Suppressor macrophage treated with lipopolysaccharide for 4 hours (primary cell): ENCODE measurements at regions not wholly inside any gene's neighbourhood (a gene's known extent, or its start where the extent isn't known, plus 50 kb on each side); places are given as distances from the start of the nearest gene placed in this dataset.
"Not testable (repeated sequence)": the region's sequence is repeated elsewhere in the genome, so short reads cannot be mapped to it uniquely, and the experiment has no call there.

Source experiments
- DNase-seq: peaks from one replicate; pipeline ENCODE4 v3.0.0-alpha.2; 2020

DNA sequence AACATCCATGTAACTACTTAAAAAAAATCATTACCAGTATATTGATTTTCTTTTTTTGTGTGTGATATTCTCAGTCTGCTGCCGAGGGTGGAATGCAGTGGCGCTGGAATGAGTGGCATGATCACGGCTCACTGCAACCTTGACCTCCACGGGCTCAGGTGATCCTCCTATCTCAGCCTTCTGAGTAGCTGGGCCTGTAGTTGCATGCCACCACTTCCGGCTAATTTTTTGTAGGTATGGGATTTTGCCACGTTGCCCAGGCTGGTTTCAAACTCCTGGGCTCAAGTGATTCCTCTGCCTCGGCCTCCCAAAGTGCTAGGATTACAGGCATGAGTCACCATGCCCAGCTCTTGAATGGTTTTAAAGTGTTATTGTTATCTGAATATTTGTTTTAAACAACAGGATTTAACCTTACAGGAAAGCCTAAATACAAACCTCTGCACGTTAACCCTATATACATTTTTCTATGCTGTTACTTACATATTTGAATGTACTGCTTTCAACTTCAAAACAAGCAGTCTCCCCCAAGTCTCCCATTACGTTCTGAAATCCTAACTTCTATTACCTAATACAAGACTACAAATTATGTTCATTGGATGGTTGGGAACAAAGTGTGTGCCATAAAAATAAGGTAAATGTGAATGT lies 61.7 kb downstream of the KPNA2 start:
- DNase-seq: no peak

DNA sequence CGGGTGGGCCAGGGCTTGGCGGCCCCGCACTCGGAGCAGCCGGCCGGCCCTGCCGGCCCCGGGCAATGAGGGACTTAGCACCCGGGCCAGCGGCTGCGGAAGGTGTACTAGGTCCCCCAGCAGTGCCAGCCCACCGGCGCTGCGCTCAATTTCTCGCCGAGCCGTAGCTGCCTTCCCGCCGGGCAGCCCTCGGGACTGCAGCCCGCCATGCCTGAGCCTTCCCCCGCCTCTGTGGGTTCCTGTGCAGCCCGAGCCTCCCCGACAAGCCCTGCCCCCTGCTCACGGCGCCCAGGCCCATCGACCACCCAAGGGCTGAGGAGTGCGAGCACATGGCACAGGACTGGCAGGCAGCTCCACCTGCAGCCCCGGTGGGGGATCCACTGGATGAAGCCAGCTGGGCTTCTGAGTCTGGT lies 63.8 kb downstream of the KPNA2 start:
- DNase-seq: not testable (repeated sequence)

DNA sequence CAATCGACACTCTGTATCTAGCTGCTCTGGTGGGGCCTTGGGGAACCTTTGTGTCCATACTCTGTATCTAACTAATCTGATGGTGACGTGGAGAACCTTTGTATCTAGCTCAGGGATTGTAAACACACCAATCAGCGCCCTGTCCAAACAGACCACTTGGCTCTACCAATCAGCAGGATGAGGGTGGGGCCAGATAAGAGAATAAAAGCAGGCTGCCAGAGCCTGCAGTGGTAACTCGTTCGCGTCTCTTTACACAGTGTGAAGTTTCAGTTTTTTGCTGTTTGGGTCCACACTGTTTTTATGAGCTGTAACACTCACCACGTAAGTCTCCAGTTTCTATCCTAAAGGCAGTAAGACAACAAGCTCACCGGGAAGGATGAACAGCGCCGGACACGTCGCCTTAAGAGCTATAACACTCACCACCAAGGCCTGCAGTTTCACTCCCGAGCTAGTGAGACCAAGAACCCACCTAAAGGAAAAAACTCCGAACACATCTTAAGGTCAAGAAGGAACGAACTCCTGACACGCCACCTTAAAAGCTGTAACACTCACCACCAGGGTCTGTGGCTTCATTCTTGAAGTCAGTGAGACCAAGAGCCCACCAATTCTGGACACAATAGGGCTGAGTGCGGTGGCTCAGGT lies 64.6 kb downstream of the KPNA2 start:
- no peak for DNase-seq

DNA sequence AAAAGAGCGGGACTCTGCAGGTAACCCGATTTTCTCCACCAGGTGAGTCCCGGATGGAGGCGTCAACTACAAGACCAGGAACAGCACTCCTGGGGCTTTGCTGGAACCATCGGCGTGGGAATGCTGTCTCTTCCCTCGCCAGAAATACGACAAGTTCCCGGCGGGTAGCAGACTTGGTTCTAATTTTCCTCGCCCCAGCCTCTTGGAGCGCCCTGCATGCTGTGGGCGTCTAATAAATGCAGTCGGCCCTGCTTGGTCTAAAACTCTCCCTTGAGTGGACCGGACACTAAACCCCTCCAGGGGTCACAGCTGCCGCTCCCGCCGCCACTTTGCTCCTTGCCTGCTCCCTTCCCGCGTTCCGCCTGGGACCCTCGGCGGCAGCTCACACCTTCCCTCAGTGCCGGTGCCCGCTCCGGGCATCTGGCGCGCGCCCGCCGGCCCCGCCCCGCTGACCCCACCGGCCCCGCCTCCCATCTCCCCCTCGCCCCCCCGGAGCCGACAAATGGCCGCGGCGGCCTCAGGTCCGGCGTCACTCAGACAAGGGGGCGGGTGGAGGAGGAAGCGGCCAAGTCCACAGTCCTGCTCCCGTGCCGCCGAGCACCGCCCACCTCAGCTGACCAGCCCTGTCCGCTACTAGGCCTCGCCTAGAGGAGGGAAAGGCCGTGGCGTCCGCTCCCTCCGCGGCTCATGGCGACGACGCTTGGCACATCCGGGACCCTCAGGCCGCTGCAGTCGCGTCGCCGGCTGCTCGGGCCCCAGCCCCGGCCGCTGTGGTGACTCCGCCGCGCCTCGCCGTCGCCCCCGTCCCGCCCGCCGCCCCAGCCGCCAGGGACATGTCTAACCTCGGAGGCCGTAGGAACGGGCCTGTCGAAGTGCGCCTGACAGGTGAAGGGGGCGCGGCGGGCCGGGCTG lies 65.8 kb downstream of the KPNA2 start:
- peak; percentile 97 for DNase-seq

DNA sequence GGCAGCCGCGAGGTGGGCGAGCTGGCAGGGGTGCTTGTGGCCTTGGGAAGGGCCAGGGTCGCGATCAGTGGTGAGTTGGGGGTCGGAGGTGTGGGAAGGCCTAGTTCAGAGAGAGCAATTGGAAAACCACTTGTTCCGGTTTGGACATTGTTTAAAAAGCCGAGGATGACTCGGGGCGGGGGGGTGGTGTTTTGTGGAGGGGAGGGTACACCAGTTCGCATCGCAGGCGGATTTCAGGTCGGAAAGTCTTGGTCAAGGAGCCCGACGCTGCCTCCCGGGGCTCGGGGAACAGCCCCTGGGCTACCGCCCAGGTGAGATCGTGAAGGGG lies 66.4 kb downstream of the KPNA2 start:
- DNase-seq: no peak

DNA sequence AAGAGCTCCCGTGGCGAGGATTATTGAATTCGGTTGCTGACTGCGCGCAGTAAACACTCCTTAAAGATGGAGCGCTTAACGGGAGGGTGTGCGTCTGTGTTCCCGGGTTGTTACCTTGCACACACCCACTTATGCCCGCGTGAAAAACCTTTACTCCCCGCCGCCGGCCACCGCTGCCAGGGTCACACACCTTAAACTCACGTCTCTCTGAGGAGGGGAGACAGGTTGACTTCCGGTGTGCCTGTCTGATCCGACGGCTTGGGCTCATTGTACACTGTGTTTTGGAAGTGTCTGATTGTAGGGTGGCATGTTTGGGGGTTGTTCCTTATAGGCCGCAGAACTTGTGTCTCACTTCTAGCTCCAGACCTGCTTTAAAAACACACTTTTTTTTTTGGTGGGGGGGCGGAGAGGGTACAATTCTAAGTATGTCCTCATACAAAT lies 66.8 kb downstream of the KPNA2 start:
- no peak for DNase-seq

DNA sequence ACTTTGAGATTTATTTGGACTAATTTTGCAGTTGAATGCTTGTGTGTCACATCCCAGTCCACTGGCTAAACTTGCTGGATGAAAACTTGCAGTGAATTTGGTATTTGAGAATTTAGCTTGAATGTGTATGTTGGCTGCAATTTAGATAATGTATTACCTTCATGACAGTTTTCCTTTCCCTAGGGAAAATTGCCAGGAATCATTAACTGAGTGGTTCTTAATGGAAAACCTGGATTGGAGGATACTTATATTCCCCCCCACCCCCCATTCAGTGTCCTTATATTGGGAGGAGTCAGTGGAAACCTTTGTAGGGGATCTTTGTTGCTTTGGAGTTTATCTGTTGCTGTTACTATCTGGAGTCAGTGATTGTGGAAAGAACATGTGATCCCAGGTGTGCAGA lies 67.6 kb downstream of the KPNA2 start:
- no peak for DNase-seq

DNA sequence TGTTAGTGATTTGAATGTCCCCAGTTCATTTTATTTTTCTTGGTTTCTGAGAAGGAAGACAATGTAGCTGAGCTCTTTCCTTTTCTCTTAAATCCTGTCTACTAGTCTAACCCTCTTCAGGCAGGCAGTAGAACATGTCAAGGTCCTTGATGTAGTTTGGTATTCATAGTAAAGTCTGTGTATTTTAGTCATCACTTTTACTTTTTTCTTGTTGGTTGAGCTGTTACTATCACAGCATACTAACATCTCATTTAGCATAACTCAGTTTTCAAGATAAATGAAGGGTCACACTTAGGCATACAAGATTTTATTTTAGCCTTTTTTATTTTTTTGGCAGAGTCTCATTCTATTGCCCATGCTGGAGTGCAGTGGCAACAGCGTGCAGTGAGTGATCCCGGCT lies 70.5 kb downstream of the KPNA2 start:
- DNase-seq: no peak

DNA sequence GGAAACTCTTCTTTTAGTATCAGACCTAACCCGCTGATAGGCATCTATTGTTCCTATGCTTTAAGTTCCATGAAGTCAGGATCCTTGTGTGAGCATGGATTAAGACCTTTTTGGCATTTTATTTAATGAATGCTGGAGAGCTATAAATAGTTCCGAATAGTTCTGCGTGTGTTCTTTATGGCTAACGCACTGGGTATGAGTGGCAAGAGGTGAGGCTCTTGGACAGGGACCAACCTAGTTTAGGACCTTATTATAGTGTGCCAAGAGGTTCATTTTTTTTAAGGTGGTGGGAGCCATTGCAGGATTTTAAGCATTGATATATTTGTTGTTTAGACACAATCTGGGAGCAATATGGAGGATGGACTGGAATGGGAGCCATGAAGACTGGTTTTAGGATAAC lies 71.8 kb downstream of the KPNA2 start:
- DNase-seq: no peak

DNA sequence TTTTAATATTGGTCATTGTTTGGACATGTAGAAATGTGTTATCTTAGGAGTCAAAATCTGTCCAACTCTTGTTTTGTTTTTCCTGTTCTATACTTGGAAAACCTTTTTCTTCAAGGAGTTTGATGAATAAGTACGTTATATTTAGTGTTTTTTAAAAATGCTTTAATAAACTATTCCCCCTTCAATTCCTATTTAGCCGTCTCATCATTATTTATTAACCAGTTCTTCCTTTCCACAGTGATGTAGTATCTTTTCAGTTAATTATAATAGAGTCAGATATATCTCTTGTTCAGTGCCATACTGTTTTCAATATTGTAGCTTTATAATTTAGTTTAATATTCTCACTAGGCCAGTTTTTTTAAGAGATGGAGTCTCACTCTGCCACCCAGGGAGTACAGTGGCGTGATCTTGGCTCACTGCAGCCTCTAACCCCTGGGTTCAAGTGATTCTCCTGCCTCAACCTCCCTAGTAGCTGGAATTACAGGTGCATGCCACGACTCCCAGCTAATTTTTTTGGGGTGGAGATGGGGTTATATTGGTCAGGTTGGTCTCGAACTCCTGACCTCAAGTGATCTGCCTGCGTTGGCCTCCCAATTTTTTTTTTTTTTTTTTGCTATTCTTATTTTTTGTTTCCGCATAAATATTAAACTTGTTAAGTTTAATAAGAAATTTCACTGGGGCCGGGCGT lies 72.9 kb downstream of the KPNA2 start:
- DNase-seq: no peak

DNA sequence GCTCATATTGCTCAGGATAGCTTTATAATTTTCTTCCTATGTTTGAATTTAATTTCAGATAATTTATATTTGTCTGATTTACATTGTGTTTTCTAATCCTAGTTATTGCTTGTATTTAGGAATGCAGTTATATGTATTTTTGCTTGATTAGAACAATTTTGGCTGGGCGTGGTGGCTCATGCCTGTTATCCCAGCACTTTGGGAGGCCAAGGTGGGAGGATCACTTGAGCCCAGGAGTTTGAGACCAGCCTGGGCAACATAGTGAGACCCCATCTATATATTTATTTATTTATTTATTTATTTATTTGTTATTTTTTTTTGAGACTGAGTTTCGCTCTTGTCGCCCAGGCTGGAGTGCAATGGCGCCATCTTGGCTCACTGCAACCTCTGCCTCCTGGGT lies 73.9 kb downstream of the KPNA2 start:
- DNase-seq: not testable (repeated sequence)

DNA sequence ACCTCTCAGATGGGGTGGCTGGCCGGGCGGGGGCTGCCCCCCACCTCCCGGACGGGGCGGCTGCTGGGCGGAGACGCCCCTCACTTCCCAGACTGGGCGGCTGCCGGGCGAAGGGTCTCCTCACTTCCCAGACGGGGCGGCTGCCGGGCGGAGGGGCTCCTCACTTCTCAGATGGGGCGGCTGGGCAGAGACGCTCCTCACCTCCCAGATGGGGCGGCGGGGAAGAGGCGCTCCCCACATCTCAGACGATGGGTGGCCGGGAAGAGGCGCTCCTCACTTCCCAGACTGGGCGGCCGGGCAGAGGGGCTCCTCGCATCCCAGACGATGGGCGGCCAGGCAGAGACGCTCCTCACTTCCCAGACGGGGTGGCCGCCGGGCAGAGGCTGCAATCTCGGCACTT lies 80.7 kb downstream of the KPNA2 start:
- not testable (repeated sequence) for DNase-seq

DNA sequence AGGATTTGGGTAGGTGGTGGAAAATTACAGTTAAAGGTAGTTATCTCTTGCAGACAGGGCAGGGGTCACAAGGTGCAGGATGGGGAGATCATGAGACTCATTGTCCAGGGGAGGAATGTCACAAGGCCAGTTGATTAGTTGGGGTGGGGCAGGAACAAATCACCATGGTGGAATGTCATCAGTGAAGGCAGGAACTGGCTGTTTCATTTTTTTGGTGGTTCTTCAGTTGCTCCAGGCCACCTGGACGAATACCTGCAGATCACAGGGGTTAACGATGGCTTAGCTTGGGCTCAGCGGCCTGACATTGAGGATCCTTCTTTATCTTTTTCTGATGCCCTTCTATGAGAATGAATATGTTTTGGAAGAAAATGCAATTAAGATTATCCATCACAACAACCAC lies 87.1 kb downstream of the KPNA2 start:
- DNase-seq: no peak

DNA sequence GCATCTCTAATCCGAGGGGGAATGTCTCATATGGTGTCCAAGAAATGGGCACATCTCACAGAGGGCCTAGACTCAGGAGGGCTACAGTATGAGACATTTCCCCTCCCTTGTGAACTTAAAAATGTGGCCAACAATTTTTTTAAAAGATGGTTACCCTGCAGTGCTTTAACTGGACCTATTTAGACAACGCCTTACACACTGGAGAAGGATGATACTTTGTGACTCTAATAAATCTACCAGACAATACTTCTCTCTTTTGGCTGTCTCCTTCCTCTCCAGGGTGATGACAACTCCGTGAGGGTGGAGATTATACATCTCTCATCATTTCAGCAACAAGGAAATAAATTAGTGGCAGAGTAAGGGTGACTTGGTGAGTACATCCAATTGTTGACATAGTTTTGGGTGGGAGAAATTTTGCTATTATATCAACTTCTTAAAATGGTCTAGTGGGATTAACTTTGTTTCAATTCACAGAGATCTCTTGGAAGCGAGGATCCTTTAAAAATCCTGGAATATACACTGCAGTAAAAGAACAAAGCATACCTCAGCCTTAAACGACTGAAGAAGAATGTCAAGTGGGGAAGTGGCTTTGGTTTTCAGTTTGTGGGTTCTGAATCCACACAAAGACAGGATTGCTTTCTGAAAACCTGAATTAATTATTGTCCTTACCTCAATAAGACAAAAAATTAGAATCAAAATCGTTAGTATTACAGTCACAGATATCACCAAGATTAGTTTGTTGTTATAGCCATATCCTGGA lies 89.8 kb downstream of the KPNA2 start:
- DNase-seq: no peak

DNA sequence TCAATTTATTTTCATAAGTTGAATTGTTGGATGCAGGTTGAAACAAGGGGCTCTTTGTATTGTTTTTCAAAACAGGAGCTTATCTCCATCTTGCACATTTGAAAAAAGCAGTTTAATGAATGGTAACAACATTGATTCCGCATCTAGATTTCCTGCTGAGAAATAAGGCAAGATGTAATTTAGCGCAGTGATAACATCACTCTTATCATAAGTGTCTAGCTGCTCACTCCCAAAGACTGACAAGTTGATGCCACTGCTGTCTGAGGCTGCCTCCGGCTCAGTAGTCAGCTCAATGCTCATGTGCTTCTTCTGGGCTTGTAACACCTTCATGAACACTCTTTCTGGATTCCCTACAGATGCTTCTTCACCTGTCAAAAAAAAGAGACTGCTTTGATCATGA lies 92.4 kb downstream of the KPNA2 start:
- no peak for DNase-seq

DNA sequence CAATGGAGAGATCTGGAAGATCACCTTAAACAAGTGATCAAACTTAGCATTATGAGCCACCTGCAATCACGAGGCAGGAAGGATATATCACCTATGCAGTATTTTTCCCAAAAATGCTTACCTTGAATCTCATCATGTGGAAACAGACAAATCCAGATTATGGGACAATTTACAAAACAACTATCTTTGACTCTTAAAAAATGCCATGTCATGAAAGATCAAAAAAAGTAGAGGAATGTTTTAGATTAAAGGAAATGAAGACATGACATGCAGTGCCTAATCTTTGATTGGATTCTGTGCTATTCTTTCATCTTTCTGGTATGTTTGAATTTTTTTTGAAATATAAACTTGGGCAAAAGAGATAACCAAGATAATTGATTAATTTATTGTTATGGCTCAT lies 95.9 kb downstream of the KPNA2 start:
- DNase-seq: no peak

DNA sequence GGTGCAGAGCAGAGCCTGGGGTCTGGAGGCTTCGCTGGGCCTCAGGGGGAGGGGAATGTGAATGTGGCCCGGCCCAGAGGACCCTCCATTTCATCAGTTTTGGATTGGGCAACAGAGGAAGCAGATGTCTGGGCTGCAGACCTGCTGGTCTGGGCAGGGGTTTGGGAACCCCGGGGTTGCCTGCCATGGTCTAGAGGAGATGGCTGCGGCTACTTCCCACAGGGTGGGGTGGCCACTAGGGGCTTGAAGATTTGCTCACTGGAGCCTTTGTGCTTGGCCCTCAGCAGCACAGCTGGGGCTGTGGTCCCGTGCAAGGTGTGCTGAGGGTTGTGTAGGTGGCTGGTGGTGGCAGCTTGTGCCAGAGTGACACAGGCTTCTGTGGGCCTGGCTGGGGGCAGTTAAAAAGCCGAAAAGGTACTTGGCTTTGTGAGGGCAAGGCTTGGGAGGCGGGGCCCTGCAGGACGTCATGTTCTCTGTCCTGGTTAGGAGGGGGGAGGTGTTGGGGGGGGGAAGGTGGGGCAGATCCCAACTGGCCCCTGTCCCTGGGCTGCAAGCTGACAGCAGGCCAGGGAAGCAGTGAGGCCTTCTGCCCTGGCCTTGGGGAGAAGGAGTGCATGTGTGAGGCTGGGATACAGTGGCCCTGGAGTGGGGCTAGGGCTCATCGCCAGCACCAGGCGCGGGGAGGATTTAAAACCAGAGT lies 98.0 kb downstream of the KPNA2 start:
- no peak for DNase-seq

DNA sequence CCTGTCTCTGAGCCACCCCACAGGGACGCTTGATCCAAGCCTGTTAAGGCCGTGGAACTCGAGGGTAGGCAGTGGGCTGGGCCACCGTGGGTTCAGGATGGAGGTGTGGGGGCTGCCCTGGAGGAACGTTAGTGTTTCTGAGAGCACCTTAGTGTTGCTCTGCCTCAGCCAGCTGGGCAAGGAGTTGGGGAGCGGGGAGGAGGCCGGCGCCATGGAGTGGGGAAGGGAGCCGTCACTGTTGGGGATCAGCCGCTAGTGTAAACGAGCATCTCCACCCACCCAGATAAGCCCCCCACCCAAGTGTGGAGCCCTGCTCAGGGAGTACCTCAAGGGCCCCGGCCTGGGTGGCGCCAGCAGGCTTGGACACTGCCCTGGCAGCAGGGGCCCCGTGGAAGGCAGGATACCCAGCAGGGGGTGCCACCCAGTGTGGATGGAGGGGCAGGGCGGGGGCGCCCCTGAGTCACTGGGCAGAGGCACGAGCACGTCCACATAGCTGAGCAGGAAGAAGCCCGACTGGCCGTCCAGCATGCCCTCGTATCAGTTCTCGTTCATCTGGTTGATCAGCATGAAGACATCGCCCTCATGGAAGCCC lies 98.6 kb downstream of the KPNA2 start:
- DNase-seq: no peak

DNA sequence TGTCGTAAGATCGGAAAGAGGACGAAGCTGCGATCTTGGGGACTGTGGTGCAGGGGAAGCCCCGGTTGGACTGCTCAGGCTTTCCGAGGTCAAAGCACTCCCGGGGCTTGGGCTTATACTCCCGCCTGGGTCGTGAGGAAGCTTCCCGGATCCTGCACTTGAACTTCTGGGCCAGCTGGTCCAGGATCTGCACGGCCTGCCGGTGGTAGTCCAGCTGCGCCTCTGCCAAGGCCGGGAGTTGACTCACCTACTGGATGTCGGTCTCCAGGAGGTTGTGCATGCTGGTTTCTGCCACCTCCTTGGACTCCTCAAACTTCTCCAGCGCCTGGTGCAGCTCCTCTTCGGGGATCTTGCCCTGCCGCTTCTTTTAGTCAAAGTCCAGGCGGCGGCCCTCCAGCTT lies 99.2 kb downstream of the KPNA2 start:
- DNase-seq: no peak

DNA sequence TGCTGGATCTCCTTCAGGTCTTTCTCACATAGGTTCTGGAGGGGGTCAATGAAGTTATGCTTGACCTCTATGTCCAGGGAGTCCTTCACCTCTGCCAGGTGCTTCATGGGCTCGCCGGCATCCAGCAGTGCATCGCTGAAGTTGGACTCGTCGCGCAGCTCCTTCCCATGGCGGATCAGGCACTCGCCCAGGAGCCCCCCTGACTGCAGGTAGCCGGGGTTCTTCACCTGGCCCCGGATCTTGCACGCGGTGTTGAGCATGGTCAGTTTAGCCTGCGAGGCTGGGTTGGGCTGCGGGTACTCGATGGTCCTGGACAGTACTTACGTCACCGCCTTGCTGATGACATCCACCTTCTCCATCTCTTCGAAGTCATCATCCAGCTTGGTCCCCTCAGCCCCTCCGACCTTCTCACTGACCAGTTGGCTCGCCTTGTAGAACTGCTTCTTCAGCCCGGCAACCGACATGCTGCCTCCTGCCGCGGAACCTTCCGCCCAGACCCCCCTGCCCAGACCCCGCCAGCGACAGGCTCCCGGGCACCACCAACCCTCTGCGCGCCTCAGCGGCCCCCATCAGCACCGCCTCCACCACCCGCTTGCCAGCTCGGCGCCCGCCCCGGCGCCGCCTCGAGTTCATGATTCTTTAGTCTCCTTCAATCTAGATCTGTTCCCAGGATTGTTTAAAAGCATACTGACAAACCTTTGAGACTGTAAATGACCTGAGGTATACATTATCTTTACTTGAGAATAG lies 99.8 kb downstream of the KPNA2 start:
- no peak for DNase-seq

DNA sequence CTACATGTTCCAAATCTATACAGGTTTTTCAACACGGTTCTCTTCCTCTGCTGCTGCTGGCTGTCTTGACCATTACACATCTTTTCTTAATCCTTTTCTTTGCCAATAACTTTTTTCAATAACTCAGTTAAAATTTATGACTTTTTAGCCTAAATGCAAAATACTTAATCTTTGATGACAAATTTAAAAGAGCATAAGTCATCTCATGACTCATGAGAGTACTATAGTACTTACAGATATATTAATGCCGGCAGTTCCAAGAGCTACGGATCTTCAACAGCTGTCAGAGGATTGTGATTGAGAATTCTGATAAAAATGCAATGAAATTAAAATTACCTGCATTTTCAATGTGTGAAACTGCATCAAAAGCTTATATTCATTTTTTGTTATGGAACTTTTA lies 105.5 kb downstream of the KPNA2 start:
- DNase-seq: no peak
